ENCODE measurements at regions not wholly inside any gene's neighbourhood (a gene's known extent, or its start where the extent isn't known, plus 50 kb on each side); places are given as distances from the start of the nearest gene placed in this dataset.
"Not testable (repeated sequence)": the region's sequence is repeated elsewhere in the genome, so short reads cannot be mapped to it uniquely, and the experiment has no call there.

- DNase-seq, result no peak
Measured at GRCh38 chr7:131021902-131022301, 287.9 kb upstream of the KLF14 start.

GRCh38 chr7:131026297-131027000 is 292.4 kb upstream of the KLF14 start:
- no peak for DNase-seq

GRCh38 chr7:131027287-131027773 is 293.3 kb upstream of the KLF14 start:
- DNase-seq, result no peak

GRCh38 chr7:131028295-131028694 is 294.3 kb upstream of the KLF14 start:
- DNase-seq, result no peak

- no peak for DNase-seq
Measured at GRCh38 chr7:131029002-131029401, 295.0 kb upstream of the KLF14 start.

GRCh38 chr7:131031099-131031868 is 296.4 kb upstream of the MKLN1 start:
- no peak for DNase-seq

- DNase-seq, result no peak
Measured at GRCh38 chr7:131032786-131033185, 294.9 kb upstream of the MKLN1 start.

- no peak for DNase-seq
Measured at GRCh38 chr7:131034166-131034881, 293.4 kb upstream of the MKLN1 start.

GRCh38 chr7:131035088-131035770 is 292.4 kb upstream of the MKLN1 start:
- no peak for DNase-seq

- no peak for DNase-seq
Measured at GRCh38 chr7:131038153-131038552, 289.5 kb upstream of the MKLN1 start.

GRCh38 chr7:131039355-131039762 is 288.3 kb upstream of the MKLN1 start:
- DNase-seq, result no peak

- DNase-seq, result no peak
Measured at GRCh38 chr7:131039836-131040235, 287.8 kb upstream of the MKLN1 start.

GRCh38 chr7:131040467-131040932 is 287.2 kb upstream of the MKLN1 start:
- DNase-seq, result peak; percentile 36

GRCh38 chr7:131041012-131041695 is 286.5 kb upstream of the MKLN1 start:
- DNase-seq, result not testable (repeated sequence)

- DNase-seq, result no peak
Measured at GRCh38 chr7:131042269-131043160, 285.2 kb upstream of the MKLN1 start.

GRCh38 chr7:131045526-131045925 is 282.1 kb upstream of the MKLN1 start:
- no peak for DNase-seq

GRCh38 chr7:131046246-131046645 is 281.4 kb upstream of the MKLN1 start:
- no peak for DNase-seq

GRCh38 chr7:131047651-131048304 is 279.9 kb upstream of the MKLN1 start:
- no peak for DNase-seq

GRCh38 chr7:131051304-131051703 is 276.4 kb upstream of the MKLN1 start:
- no peak for DNase-seq

- DNase-seq, result no peak
Measured at GRCh38 chr7:131052285-131052904, 275.3 kb upstream of the MKLN1 start.

Data from right kidney (tissue), 1 donor.